CD14-positive monocyte (primary cell): ENCODE measurements at regions not wholly inside any gene's neighbourhood (a gene's known extent, or its start where the extent isn't known, plus 50 kb on each side); places are given as distances from the start of the nearest gene placed in this dataset.

Experiments
- DNase-seq, 3 donors: peaks; one replicate each; pipeline ENCODE4 v3.0.0-alpha.2; 2011 to 2022
- H2AFZ ChIP-seq: 2 replicates; pipeline ENCODE4 v1.6.0; 2012; ENCODE audit warnings: mild to moderate bottlenecking, low read depth, low read length, inconsistent platforms; ENCODE audit not compliant: insufficient read depth, poor library complexity, severe bottlenecking
- H3K27ac ChIP-seq, 2 donors: 1 replicate in 1 of 2; 2 replicates in 1 of 2; pipeline ENCODE4 v1.5.1; 2012 to 2013; ENCODE audit warnings: low read length in 2 of 2, control low read depth in 1 of 2, inconsistent platforms in 1 of 2, low read depth in 1 of 2, mild to moderate bottlenecking in 1 of 2
- H3K27me3 ChIP-seq, 2 donors: one replicate each; pipeline versions ENCODE4 v1.6.0 to v1.6.1; 2011 to 2013; ENCODE audit warnings: low read length in 2 of 2; ENCODE audit not compliant: control insufficient read depth in 2 of 2, insufficient read depth in 2 of 2
- H3K36me3 ChIP-seq, 2 donors: replicated peaks in 1 of 2; 1 replicate in 1 of 2; 2 replicates in 1 of 2; pipeline versions ENCODE4 v1.5.1 to v1.6.1; 2012 to 2013; ENCODE audit warnings: low read length in 2 of 2, control low read depth in 1 of 2, inconsistent platforms in 1 of 2, mild to moderate bottlenecking in 1 of 2; ENCODE audit not compliant: insufficient read depth in 2 of 2, control insufficient read depth in 1 of 2
- H3K4me1 ChIP-seq, 2 donors: 1 replicate in 1 of 2; 2 replicates in 1 of 2; pipeline versions ENCODE4 v1.5.1 to v1.6.1; 2012 to 2013; ENCODE audit warnings: low read length in 2 of 2, control low read depth in 1 of 2, inconsistent platforms in 1 of 2, mild to moderate bottlenecking in 1 of 2, moderate library complexity in 1 of 2; ENCODE audit not compliant: insufficient read depth in 2 of 2, control insufficient read depth in 1 of 2
- H3K4me2 ChIP-seq: replicated peaks from 2 replicates; pipeline ENCODE3; 2012; ENCODE audit warnings: low read length, moderate library complexity, mild to moderate bottlenecking; ENCODE audit not compliant: poor library complexity, severe bottlenecking; ENCODE audit errors: extremely low read depth
- H3K4me3 ChIP-seq, 3 experiments: fragments of 200-600 bp in 1 of 3; sonication (generic) in 1 of 3; replicated peaks in 1 of 3; 1 replicate in 2 of 3; 2 replicates in 1 of 3; pipeline ENCODE4 v1.5.1; 2011 to 2013; ENCODE audit warnings: low read length in 3 of 3, mild to moderate bottlenecking in 3 of 3, control low read depth in 2 of 3, low read depth in 2 of 3, inconsistent platforms in 1 of 3, moderate library complexity in 1 of 3
- H3K79me2 ChIP-seq: 2 replicates; pipeline ENCODE4 v1.6.0; 2012; ENCODE audit warnings: mild to moderate bottlenecking, control low read depth, inconsistent platforms, low read length, moderate library complexity; ENCODE audit not compliant: insufficient read depth
- H3K9ac ChIP-seq: 2 replicates; pipeline ENCODE4 v1.6.0; 2017; ENCODE audit warnings: low read length, mild to moderate bottlenecking; ENCODE audit not compliant: insufficient read depth, poor library complexity, severe bottlenecking
- H3K9me3 ChIP-seq, 2 donors: replicated peaks in 1 of 2; 1 replicate in 1 of 2; 2 replicates in 1 of 2; pipeline versions ENCODE4 v1.5.1 to v1.6.1; 2012 to 2013; ENCODE audit warnings: low read length in 2 of 2, control low read depth in 1 of 2; ENCODE audit not compliant: control insufficient read depth in 1 of 2, insufficient read depth in 1 of 2
- H4K20me1 ChIP-seq: 2 replicates; pipeline ENCODE4 v1.6.0; 2012; ENCODE audit warnings: mild to moderate bottlenecking, low read length, control low read depth, moderate library complexity; ENCODE audit not compliant: insufficient read depth
- H3K27ac Mint-ChIP-seq, 7 donors: one replicate each; pipeline ENCODE4 v1.8.0; 2020; ENCODE audit warnings: mild to moderate bottlenecking in 7 of 7, mixed read lengths in 7 of 7, moderate library complexity in 6 of 7, inconsistent platforms in 2 of 7
- H3K27me3 Mint-ChIP-seq, 3 donors: one replicate each; pipeline ENCODE4 v1.8.0; 2021 to 2022; ENCODE audit warnings: low read depth in 3 of 3, mild to moderate bottlenecking in 3 of 3, mixed read lengths in 3 of 3, moderate library complexity in 3 of 3, inconsistent platforms in 1 of 3
- H3K36me3 Mint-ChIP-seq, 2 donors: one replicate each; pipeline ENCODE4 v1.8.0; 2020; ENCODE audit warnings: mixed read lengths in 2 of 2, inconsistent platforms in 1 of 2, mild to moderate bottlenecking in 1 of 2
- H3K4me1 Mint-ChIP-seq: one replicate; pipeline ENCODE4 v1.8.0; 2020; ENCODE audit warnings: mild to moderate bottlenecking, mixed read lengths
- H3K4me3 Mint-ChIP-seq, 2 donors: one replicate each; pipeline ENCODE4 v1.8.0; 2020; ENCODE audit warnings: mild to moderate bottlenecking in 2 of 2, mixed read lengths in 2 of 2, moderate library complexity in 1 of 2
- H3K9me3 Mint-ChIP-seq, 7 donors: one replicate each; pipeline ENCODE4 v1.8.0; 2020 to 2022; ENCODE audit warnings: mixed read lengths in 7 of 7, mild to moderate bottlenecking in 6 of 7, moderate library complexity in 6 of 7, inconsistent platforms in 2 of 7
- CTCF ChIP-seq: fragments of 200-600 bp; IDR thresholded peaks from one replicate; pipeline ENCODE4 v1.8.0; 2022; ENCODE audit warnings: antibody characterized with exemption, mild to moderate bottlenecking
- WGBS: methylation state at CpG from one replicate; pipeline ENCODE4 v1.1.5; 2013; ENCODE audit warnings: missing lambda C conversion rate; ENCODE audit not compliant: insufficient coverage; 5-methylcytosine and 5-hydroxymethylcytosine counted together
- intact Hi-C, 2 donors: fragments of 100-400 bp; cut with micrococcal nuclease; formaldehyde crosslinking; loops; one replicate each; pipeline versions ENCODE4 v1.15.0 to v1.15.1; 2023

GRCh38 chr6:153575528-153575927 is 444.4 kb upstream of the RGS17 start:
- no peak overlapping the region for H3K4me2 ChIP-seq
- WGBS, result no CpG with 5 or more reads among the region's 3 CpGs
- H3K27ac Mint-ChIP-seq, result no peak overlapping the region
- H3K36me3 Mint-ChIP-seq, result no peaks in the 10 kb centered on the region
- H3K4me1 Mint-ChIP-seq, result no peaks in the 10 kb centered on the region
- no peaks in the 10 kb centered on the region for H3K4me1 ChIP-seq
- no peaks in the 10 kb centered on the region for H3K79me2 ChIP-seq
- no peaks in the 10 kb centered on the region for H3K27me3 Mint-ChIP-seq
- peaks cover 0 to 7% (median 0%) of the 10 kb centered on the region in 7 donors for H3K9me3 Mint-ChIP-seq
- no peak overlapping the region for H3K4me3 ChIP-seq
- no peak overlapping the region for H3K4me3 Mint-ChIP-seq
- intact Hi-C loops, result no loop called here
- no peak for TF ChIP-seq CTCF
- no peak for DNase-seq
- no peak overlapping the region for H3K27ac ChIP-seq
- no peak overlapping the region for H2AFZ ChIP-seq
- H3K36me3 ChIP-seq, result no peaks in the 10 kb centered on the region
- no peak overlapping the region for H3K9ac ChIP-seq
- H3K27me3 ChIP-seq, result no peaks in the 10 kb centered on the region
- no peaks in the 10 kb centered on the region for H3K9me3 ChIP-seq
- no peaks in the 10 kb centered on the region for H4K20me1 ChIP-seq

GRCh38 chr6:153574231-153574630 is 443.1 kb upstream of the RGS17 start:
- Histone ChIP-seq H3K27ac (no peak overlapping the region), H3K79me2 (no peaks in the 10 kb centered on the region), H3K4me1 (no peaks in the 10 kb centered on the region), H3K36me3 (no peaks in the 10 kb centered on the region), H2AFZ (no peak overlapping the region), H3K9me3 (no peaks in the 10 kb centered on the region), H3K9ac (no peak overlapping the region), H4K20me1 (no peaks in the 10 kb centered on the region), H3K4me2 (no peak overlapping the region), H3K4me3 (no peak overlapping the region), H3K27me3 (no peaks in the 10 kb centered on the region)
- Mint-ChIP-seq H3K36me3 (no peaks in the 10 kb centered on the region), H3K27me3 (no peaks in the 10 kb centered on the region), H3K4me3 (no peak overlapping the region), H3K4me1 (no peaks in the 10 kb centered on the region), H3K9me3 (peaks cover 0 to 7% (median 0%) of the 10 kb centered on the region in 7 donors), H3K27ac (no peak overlapping the region)
- no CpG with 5 or more reads among the region's 2 CpGs for WGBS
- intact Hi-C loops, result no loop called here
- TF ChIP-seq CTCF, result no peak
- no peak for DNase-seq
